GM18498 (cell line): ENCODE measurements at regions not wholly inside any gene's neighbourhood (a gene's known extent, or its start where the extent isn't known, plus 50 kb on each side); places are given as distances from the start of the nearest gene placed in this dataset.
"Not testable (repeated sequence)": the region's sequence is repeated elsewhere in the genome, so short reads cannot be mapped to it uniquely, and the experiment has no call there.

Experiments
- ATAC-seq: cut with Tn5 transposase; IDR thresholded peaks from one replicate; pipeline ENCODE4 v1.9.1; 2021; ENCODE audit warnings: mild to moderate bottlenecking, moderate library complexity; ENCODE audit not compliant: unreplicated experiment

DNA sequence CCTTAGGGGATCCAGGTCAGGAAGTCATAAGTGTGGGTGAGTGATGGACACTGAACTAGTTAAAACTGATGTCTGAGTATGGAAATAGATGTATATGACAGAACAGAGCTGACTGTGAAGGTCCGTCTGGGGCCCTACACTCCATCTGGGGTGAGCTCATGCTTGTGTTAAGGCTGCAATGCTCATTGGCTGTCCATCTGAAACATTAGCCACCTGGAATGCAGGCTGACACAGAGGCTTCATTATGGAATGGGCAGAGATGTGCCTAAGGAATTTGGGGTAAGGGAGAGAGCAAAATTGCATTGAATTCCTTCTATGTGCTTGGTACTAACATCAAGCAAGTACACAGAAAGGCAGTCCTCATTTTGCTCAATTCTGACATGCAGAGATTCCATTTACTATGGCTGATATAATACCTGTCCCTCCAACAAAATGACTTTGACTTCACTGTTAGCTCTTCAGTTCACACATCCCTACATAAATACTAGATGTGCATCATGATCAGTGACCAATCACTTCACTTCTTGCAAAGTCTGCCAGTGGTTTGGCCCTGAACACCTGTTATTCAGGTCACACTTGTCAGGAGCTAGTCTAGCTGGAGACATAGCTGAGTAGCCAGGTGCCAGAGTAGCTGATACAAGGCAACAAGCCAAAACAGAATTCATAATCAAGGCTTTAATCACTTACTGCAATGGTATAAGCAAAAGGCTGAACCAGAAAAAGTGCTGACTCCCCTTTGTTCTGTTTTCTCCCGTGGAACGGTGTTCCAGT lies 128.9 kb upstream of the VWC2 start:
- ATAC-seq = no peak

DNA sequence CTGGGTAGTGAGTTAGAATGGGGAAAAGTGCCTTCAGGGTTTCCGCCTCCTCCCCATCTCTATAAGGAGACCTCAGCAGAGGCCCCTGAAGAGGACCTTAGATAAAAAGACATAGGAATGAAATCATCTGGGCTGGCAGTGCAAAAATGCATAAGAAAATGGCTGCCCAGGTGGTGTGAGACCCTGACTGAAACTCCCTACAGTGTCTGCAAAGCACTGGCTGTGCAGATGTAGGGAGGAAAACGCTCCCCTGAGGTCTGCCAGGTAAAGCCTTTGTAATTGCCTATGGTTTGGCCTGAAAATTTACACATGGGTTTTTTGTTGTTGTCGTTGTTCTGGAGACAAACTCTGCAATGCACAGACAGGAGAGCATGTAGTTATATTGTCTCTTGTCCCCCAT lies 128.1 kb upstream of the VWC2 start:
- ATAC-seq = no peak

DNA sequence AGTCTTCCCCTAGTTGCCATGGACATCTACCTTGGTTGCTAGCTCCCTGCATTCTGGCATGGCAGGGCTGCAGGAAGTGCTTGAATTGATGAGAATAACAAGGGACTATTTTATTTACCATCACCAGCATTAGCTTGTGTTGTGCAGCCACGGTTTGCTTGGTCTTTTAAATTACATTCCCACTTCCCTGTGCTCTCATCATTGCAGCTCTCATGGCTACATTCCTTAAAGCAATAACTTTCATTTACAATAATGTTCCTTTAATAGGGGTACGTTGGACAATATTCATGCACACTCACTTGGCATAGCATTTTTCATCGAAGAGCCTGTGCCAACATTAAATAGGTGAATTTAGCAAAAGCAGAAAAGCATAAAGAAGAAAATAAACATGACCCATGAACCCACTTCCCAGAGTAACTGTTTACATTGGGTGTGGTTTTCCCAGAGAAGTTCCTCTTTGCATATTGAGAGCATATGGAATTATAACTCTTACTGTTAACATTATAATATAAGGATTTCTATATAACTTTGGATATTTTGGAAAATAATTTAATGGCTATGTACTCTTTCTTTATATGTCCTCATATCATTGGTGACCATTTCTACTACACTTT lies 113.2 kb upstream of the VWC2 start:
- ATAC-seq = no peak

DNA sequence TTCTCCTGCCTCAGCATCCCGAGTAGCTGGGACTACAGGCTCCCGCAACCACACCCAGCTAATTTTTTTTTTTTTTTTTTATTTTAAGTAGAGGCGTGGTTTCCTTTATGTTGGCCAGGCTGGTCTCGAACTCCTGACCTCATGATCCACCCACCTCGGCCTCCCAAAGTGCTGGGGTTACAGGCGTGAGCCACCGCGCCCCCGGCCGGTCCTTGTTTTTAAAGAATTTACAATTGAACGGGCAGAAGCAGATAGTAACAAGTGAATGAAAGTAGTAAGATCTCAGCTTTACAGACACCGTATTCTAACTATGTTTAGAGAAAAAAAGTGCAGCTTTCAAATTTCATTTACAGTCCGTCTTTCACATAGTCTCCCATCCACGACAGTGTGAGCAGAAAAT lies 112.5 kb upstream of the VWC2 start:
- no peak for ATAC-seq

DNA sequence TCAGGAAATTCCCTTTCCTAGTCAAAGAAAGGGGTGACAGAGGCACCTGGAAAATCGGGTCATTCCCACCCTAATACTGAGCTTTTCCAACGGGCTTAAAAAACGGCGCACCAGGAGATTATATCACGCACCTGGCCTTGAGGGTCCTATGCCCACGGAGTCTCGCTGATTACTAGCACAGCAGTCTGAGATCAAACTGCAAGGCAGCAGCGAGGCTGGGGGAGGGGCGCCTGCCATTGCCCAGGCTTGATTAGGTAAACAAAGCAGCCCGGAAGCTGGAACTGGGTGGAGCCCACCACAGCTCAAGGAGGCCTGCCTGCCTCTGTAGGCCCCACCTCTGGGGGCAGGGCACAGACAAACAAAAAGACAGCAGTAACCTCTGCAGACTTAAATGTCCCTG lies 107.5 kb upstream of the VWC2 start:
- not testable (repeated sequence) for ATAC-seq

DNA sequence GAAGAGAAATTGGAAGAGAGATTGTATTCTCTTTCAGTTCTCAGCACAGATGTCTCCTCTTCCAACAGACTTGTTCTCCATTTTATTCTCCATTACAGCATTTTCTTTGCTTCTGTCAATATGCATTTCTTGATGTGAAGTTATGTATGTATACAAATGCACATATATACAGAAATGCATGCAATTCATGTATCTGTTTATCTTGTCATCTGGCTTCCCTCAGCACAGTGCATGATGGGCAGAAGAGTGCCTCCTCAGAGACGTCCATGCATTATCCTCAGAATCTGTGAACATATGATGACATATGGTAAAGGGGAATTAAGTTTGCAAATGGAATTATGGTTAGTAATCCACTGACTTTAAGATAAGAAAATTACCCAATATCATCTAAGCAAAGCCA lies 106.7 kb upstream of the VWC2 start:
- no peak for ATAC-seq

DNA sequence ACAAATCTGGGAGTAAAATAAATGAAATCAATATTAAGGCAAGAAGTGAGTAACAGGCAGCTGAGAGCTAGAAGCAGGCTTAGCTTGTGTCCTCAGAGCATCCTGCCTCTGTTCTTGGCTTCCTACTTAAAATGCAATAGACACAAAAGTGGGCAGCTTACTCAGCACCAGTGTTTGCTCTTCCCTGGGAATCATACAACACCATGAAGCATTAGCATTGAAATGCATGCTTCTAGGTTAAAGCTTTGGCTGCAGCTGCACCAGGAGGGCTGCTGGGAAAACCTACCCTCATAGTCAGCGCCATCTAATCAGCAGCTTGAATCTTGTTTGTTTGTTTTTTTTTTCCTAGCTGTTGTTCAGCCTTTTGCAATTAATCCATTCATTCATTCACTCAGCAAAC lies 104.2 kb upstream of the VWC2 start:
- no peak for ATAC-seq

DNA sequence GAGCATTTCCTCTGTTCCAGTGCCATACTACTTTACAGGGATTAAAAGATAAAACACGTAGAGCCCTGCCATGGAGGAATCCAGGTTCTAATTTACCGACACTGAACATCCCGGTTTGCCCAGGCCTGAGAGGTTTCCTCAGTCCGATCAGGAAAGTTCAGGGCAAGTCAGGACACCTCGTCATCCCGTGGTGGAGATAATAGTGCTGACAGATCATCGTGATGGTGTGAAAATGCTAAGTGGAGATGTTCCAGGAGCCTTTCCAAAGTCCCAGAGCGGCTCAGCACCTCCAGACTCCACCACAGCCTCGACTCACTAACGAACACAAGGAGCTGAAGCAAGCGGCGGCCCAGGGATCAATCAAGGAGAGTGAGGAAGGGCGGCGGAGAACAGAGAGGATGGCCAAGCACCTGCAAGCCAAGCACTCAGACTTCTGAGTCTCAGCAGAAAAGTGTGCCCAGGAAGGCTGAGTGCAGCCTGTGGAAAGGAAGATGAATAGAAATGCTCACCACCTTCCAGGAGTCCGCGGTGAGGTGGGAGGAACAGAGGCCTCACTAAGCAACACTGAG lies 103.7 kb upstream of the VWC2 start:
- ATAC-seq = no peak

DNA sequence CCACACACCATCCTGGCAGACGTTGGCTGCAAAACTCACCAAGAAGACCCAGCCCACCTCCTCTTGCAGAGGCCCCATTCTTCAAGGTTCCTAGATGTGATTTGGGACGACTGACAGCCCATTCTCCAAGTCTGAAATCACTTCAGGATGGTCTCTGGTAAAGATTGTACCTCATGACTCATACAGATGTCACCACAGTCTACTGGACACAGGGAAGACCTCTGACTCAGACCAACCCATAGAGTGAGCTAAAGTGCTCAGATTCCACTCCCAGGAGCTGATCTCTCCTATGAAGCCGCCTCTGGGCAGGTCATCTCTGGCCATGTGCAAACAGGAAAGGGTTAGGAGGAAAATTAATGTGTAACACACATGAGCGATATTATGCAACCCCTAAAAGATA lies 102.4 kb upstream of the VWC2 start:
- no peak for ATAC-seq

DNA sequence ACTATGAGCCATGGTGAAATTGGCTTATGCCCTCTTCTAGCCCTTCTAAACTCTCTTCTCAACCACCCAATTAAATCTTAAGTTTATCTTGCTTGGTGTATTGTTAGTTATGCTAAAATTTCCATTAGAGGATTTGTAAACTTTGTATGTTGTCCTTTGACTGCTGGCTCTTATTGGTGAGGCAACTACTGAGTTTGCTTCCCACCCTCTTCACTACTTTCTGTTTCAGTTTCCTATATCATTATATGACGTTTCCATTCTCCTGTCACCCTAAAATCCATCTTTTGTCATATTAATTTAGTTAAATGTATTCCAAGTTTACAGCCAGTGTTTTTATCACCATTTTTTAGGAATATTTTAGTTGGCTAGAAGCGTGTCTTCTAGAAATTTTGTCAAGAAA lies 80.9 kb upstream of the VWC2 start:
- no peak for ATAC-seq

DNA sequence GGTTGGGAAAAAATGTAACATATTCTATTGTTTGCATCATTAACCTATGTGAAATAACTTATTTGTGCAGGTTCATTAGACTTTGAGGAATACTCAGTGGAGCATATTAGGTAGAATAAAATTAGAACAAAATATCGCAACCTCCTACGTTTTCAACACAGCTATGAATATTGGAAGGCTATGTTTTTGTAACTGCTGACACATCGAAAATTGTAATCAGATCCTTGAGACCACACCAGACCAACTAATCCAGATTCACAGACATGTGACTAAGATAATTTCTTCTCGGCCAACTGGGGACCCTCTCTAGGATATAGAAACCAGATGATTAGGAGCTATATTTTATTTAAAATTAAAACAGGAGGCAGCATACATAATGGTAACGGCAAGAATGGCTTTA lies 77.5 kb upstream of the VWC2 start:
- no peak for ATAC-seq

DNA sequence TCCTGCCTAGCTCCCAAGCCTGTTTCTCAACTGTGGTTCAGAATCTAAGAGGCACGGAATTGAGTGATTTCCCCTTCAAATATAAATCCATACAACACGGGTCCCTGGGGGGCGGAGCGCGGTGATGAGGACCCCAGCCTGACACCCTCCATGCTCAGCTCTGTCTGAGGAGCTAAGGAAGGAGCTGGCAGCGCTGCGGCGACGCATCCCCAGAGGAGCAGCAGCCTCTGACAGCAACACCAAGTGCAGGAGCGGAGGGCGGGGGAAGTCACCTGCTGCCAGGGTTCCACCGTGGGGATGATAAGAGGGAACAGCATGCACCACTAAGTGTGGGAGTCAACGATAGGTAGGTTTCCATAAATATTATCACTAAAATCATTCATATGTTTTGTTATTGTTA lies 72.6 kb upstream of the VWC2 start:
- ATAC-seq = no peak

DNA sequence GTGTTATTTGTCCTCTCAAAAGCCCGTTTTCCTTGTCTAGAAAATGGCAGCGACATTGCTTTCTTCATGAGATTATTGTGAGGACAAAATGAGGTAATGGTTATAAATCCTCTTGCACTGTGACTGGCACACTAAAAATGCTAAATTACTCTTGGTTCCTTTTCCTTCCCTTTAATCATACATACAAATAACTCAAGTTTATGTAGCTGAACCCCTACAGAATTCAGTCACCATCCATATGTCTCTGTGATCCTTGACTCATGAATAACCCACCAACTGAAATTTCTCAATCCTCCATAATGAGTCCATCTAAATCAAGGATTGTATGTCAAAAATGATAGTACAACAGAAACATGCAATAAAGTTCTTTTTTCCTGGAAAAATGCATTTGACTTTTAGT lies 71.3 kb upstream of the VWC2 start:
- no peak for ATAC-seq

DNA sequence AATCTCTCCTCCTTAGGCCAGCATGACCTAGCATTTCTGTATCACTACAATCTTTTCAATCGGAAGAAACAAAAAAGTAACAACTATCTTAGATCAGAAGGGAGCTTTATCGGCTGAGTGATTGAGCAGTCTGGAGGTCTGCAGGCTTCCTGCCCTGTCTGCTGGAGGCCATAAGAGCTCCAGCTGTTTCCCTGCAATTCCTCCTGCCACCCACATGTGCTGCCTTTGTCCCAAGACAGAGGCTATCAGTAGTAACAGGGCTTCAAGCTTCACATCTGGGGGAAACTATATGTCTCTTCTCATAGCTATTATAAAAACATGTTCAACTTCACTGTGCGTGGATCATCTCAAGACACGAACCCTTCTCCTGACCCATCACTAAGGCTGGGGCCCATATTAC lies 70.1 kb upstream of the VWC2 start:
- ATAC-seq = no peak

DNA sequence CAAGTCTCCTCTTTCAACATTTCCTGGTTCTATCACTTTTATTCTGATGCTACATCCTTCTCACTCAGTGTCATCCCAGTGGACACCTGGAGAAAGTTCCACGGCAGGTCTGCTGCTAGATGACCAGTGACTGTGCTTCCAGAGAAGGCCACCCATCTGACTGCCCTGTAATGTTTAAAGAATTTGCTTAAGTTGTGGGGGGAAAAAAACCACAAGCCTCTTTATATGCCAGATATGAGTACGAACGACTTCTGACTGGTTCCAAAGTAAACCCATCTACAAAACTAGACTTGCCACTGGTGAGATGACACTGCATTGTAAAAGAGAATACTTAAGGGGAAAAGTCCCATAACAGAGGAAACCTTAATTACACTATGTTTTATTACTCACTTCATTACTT lies 69.6 kb upstream of the VWC2 start:
- ATAC-seq = no peak

DNA sequence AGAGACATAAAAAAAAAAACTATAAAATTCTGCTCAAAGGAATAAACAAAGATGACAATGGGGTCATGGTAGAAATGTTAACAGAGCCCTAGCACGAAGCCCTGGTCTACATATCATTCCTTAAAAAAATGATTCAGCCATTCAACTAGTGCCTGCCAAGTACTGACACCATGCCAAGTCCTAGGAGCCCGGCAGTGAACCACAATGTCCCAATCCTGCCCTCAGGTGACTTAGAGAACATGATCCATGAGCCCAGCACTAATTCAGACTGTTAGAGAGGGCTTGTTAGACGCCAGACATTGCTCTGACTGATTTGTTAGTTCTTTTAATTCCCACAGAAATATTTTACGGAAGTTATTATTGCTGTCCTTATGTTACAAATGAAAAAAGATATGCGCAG lies 67.3 kb upstream of the VWC2 start:
- ATAC-seq = no peak

DNA sequence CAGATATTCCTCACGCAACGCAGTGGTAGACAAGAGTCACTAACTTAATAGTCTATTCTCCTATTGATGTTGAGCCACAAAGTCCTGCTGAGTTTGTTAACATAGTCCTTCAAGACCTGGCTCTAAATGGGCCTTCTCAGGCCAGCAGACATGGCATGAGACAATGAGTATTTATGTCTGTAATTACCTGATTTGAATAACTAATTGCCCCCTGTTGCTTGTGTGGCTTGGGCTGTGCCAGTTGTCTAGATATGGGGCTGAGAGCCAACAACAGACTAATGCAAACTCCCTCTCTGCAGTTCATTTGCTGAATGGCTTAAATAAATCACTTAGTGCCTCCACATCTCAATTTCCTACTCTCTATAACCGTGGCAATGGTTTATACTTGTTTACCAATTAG lies 65.5 kb upstream of the VWC2 start:
- ATAC-seq = no peak

DNA sequence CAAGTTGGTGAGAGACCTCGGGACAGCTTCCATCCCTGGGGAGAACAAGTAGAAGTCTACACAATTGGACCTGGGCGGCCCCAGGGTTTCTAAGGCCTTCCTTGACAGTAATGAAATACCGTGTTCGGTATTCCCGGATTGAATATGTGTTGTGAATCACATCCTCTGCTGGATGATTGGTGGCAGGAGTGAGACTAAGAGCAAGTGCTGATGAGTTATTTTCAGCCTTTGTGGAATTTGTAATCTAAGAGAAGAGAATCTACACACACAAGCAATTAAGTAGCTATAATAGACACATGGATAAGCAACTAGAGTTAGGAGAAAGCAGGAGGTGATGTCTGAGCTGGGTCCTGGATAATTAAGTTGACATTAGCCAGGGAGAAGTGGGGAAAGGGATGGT lies 64.8 kb upstream of the VWC2 start:
- ATAC-seq = no peak

DNA sequence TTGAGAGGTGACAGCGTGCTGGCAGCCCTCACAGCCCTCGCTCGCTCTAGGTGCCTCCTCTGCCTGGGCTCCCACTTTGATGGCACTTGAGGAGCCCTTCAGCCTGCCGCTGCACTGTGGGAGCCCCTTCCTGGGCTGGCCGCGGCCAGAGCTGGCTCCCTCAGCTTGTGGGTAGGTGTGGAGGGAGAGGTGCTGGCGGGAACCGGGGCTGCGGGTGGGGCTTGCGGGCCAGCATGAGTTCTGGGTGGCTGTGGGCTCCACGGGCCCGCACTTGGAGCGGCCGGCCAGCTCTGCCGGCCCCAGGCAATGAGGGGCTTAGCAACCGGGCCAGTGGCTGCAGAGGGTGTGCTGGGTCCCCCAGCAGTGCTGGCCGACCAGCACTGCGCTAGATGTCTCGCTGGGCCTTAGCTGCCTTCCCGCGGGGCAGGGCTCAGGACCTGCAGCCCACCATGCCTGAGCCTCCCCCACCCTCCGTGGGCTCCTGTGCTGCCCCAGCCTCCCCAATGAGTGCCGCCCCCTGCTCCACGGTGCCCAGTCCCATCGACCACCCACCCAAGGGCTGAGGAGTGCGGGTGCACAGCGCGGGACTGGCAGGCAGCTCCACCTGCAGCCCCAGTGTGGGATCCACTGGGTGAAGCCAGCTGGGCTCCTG lies 62.2 kb upstream of the VWC2 start:
- ATAC-seq = not testable (repeated sequence)

DNA sequence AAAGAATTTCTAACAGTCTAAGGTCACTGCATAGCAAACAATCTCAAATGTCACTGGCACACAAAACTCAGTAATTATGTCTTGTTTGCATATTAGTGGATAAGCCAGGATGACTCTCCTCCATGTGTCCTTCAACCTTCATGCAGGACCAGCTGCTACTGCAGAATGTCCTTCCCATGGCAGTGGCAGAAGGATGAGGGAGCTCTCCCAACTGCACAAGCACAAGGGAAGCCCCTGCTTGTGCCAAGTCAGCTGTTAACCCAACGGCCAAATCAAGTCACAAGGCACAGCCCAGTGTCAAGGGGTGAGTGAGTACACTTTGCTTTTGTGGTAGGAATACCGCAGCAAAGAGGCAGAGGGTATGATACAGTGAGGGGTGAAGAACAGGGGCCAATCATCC lies 59.3 kb upstream of the VWC2 start:
- no peak for ATAC-seq

DNA sequence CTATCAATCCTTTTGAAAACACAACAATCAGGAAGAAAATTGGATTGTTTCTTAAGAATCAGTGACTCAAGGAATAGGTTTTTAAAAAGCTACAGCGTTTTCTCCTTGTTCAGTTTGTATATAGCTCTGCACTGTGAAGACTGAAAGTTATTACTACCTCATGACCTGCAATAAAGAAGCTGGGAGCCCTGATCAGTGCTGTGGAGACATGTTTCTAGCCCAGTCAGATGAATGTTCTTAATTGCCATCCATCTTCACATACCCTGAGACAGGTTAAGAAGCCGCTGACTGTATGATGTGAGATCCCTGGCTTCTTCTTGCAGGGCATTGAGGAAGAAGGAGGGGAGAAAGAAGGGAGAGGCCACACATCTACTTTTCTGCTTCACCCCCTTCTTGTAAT lies 58.0 kb upstream of the VWC2 start:
- ATAC-seq = no peak

DNA sequence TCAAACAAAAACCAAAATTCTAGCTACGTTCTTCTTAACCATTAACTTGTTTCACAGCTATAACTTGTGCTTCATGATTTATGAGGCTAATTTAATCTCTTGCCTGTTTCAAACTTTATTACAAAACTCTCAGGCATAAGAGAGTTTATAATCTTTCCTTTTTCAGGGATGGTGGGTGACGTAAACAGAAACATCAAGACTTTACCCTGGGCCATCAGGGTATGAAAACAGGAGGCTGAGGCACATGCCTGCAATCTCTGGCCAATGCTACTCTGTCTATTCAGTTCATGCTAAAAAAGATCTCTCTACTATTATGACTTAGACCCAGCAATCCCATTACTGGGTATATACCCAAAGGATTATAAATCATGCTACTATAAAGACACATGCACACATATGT lies 55.9 kb upstream of the VWC2 start:
- ATAC-seq = no peak
